ENCODE measurements at regions not wholly inside any gene's neighbourhood (a gene's known extent, or its start where the extent isn't known, plus 50 kb on each side); places are given as distances from the start of the nearest gene placed in this dataset.

GRCh38 chr4:128364565-128364964, 77.0 kb upstream of the PGRMC2 start:
- Histone ChIP-seq H3K27ac (ENCODE audit: low read length) (no peak overlapping the region), H3K4me1 (ENCODE audit: control insufficient read depth, insufficient read depth, low read length) (peaks cover 2% of the 10 kb centered on the region), H3K9me3 (ENCODE audit: control insufficient read depth, low read length) (no peaks in the 10 kb centered on the region), H3K4me3 (ENCODE audit: low read length) (no peak overlapping the region), H3K27me3 (ENCODE audit: control insufficient read depth, insufficient read depth) (no peaks in the 10 kb centered on the region)
- no peak for DNase-seq
- intact Hi-C loops (cut with DNase I) = no loop called here
- 86% methylated on average over 7 of the region's 7 CpGs for WGBS
- no peak for ATAC-seq

- DNase-seq (no peak), ATAC-seq (no peak)
- WGBS = 96% methylated on average over 6 of the region's 6 CpGs
- peaks cover 2% of the 10 kb centered on the region for H3K4me1 ChIP-seq (ENCODE audit: control insufficient read depth, insufficient read depth, low read length)
- intact Hi-C loops (cut with DNase I) = no loop called here
- no peaks in the 10 kb centered on the region for H3K27me3 ChIP-seq (ENCODE audit: control insufficient read depth, insufficient read depth)
- no peak overlapping the region for H3K27ac ChIP-seq (ENCODE audit: low read length)
- H3K9me3 ChIP-seq (ENCODE audit: control insufficient read depth, low read length) = no peaks in the 10 kb centered on the region
- no peak overlapping the region for H3K4me3 ChIP-seq (ENCODE audit: low read length)
Observed at GRCh38 chr4:128363966-128364365, 76.4 kb upstream of the PGRMC2 start.

GRCh38 chr4:128362760-128363159, 75.1 kb upstream of the PGRMC2 start:
- no peak for ATAC-seq

GRCh38 chr4:128359422-128359821, 71.8 kb upstream of the PGRMC2 start:
- DNase-seq (no peak), ATAC-seq (no peak)
- intact Hi-C loops (cut with DNase I) = no loop called here
- no peak overlapping the region for H3K4me3 ChIP-seq (ENCODE audit: low read length)
- WGBS = 97% methylated on average over 2 of the region's 2 CpGs
- peaks cover 6% of the 10 kb centered on the region for H3K4me1 ChIP-seq (ENCODE audit: control insufficient read depth, insufficient read depth, low read length)
- no peaks in the 10 kb centered on the region for H3K9me3 ChIP-seq (ENCODE audit: control insufficient read depth, low read length)
- H3K27me3 ChIP-seq (ENCODE audit: control insufficient read depth, insufficient read depth) = no peaks in the 10 kb centered on the region
- H3K27ac ChIP-seq (ENCODE audit: low read length) = no peak overlapping the region

More at GRCh38 chr4:128362760-128363159, 75.1 kb upstream of the PGRMC2 start:
- intact Hi-C loops (cut with DNase I) = no loop called here
- Histone ChIP-seq H3K27me3 (ENCODE audit: control insufficient read depth, insufficient read depth) (no peaks in the 10 kb centered on the region), H3K4me3 (ENCODE audit: low read length) (no peak overlapping the region), H3K9me3 (ENCODE audit: control insufficient read depth, low read length) (no peaks in the 10 kb centered on the region), H3K4me1 (ENCODE audit: control insufficient read depth, insufficient read depth, low read length) (peaks cover 2% of the 10 kb centered on the region), H3K27ac (ENCODE audit: low read length) (no peak overlapping the region)
- DNase-seq = no peak
- 94% methylated on average over 1 of the region's 1 CpG for WGBS

GRCh38 chr4:128358913-128359279, 71.3 kb upstream of the PGRMC2 start:
- Histone ChIP-seq H3K4me3 (ENCODE audit: low read length) (no peak overlapping the region), H3K27ac (ENCODE audit: low read length) (peak overlapping the region; percentile 65), H3K4me1 (ENCODE audit: control insufficient read depth, insufficient read depth, low read length) (peaks cover 10% of the 10 kb centered on the region), H3K9me3 (ENCODE audit: control insufficient read depth, low read length) (no peaks in the 10 kb centered on the region), H3K27me3 (ENCODE audit: control insufficient read depth, insufficient read depth) (no peaks in the 10 kb centered on the region)
- 29% methylated on average over 2 of the region's 2 CpGs for WGBS
- DNase-seq (no peak), ATAC-seq (no peak)
- intact Hi-C loops (cut with DNase I) = no loop called here

GRCh38 chr4:128358231-128358912, 70.8 kb upstream of the PGRMC2 start:
- Histone ChIP-seq H3K27ac (ENCODE audit: low read length) (peak overlapping the region; percentile 65), H3K9me3 (ENCODE audit: control insufficient read depth, low read length) (no peaks in the 10 kb centered on the region), H3K27me3 (ENCODE audit: control insufficient read depth, insufficient read depth) (no peaks in the 10 kb centered on the region), H3K4me1 (ENCODE audit: control insufficient read depth, insufficient read depth, low read length) (peaks cover 10% of the 10 kb centered on the region), H3K4me3 (ENCODE audit: low read length) (no peak overlapping the region)
- intact Hi-C loops (cut with DNase I) = no loop called here
- 45% methylated on average over 7 of the region's 7 CpGs for WGBS
- DNase-seq = no peak
- peak; percentile 80 to 88 for ATAC-seq

GRCh38 chr4:128357286-128357685, 69.7 kb upstream of the PGRMC2 start:
- DNase-seq (no peak), ATAC-seq (no peak)
- no peaks in the 10 kb centered on the region for H3K27me3 ChIP-seq (ENCODE audit: control insufficient read depth, insufficient read depth)
- peaks cover 10% of the 10 kb centered on the region for H3K4me1 ChIP-seq (ENCODE audit: control insufficient read depth, insufficient read depth, low read length)
- no peak overlapping the region for H3K27ac ChIP-seq (ENCODE audit: low read length)
- 49% methylated on average over 2 of the region's 2 CpGs for WGBS
- H3K4me3 ChIP-seq (ENCODE audit: low read length) = no peak overlapping the region
- no peaks in the 10 kb centered on the region for H3K9me3 ChIP-seq (ENCODE audit: control insufficient read depth, low read length)
- intact Hi-C loops (cut with DNase I) = no loop called here

- Histone ChIP-seq H3K9me3 (ENCODE audit: control insufficient read depth, low read length) (no peaks in the 10 kb centered on the region), H3K4me3 (ENCODE audit: low read length) (no peak overlapping the region), H3K27ac (ENCODE audit: low read length) (peak overlapping the region; percentile 61), H3K4me1 (ENCODE audit: control insufficient read depth, insufficient read depth, low read length) (peaks cover 10% of the 10 kb centered on the region), H3K27me3 (ENCODE audit: control insufficient read depth, insufficient read depth) (no peaks in the 10 kb centered on the region)
- ATAC-seq (peak; percentile 41 to 60), DNase-seq (peak; percentile 29 to 69 (median 56))
- intact Hi-C loops (cut with DNase I) = no loop called here
- 37% methylated on average over 4 of the region's 4 CpGs for WGBS
Observed at GRCh38 chr4:128355305-128355704, 67.7 kb upstream of the PGRMC2 start.

- Histone ChIP-seq H3K27me3 (ENCODE audit: control insufficient read depth, insufficient read depth) (no peaks in the 10 kb centered on the region), H3K9me3 (ENCODE audit: control insufficient read depth, low read length) (no peaks in the 10 kb centered on the region), H3K4me3 (ENCODE audit: low read length) (no peak overlapping the region), H3K4me1 (ENCODE audit: control insufficient read depth, insufficient read depth, low read length) (peaks cover 10% of the 10 kb centered on the region), H3K27ac (ENCODE audit: low read length) (no peak overlapping the region)
- ATAC-seq (peak; percentile 30 to 48), DNase-seq (peak; percentile 45 to 46 (median 45))
- intact Hi-C loops (cut with DNase I) = no loop called here
- WGBS = 39% methylated on average over 4 of the region's 4 CpGs
Observed at GRCh38 chr4:128354205-128354821, 66.7 kb upstream of the PGRMC2 start.

GRCh38 chr4:128353791-128354190, 66.2 kb upstream of the PGRMC2 start:
- Histone ChIP-seq H3K9me3 (ENCODE audit: control insufficient read depth, low read length) (no peaks in the 10 kb centered on the region), H3K27me3 (ENCODE audit: control insufficient read depth, insufficient read depth) (no peaks in the 10 kb centered on the region), H3K27ac (ENCODE audit: low read length) (no peak overlapping the region), H3K4me3 (ENCODE audit: low read length) (no peak overlapping the region), H3K4me1 (ENCODE audit: control insufficient read depth, insufficient read depth, low read length) (peaks cover 10% of the 10 kb centered on the region)
- DNase-seq (no peak), ATAC-seq (no peak)
- intact Hi-C loops (cut with DNase I) = no loop called here
- WGBS = 96% methylated on average over 3 of the region's 3 CpGs

- Histone ChIP-seq H3K4me1 (ENCODE audit: control insufficient read depth, insufficient read depth, low read length) (peaks cover 9% of the 10 kb centered on the region), H3K4me3 (ENCODE audit: low read length) (no peak overlapping the region), H3K27me3 (ENCODE audit: control insufficient read depth, insufficient read depth) (no peaks in the 10 kb centered on the region), H3K27ac (ENCODE audit: low read length) (no peak overlapping the region), H3K9me3 (ENCODE audit: control insufficient read depth, low read length) (no peaks in the 10 kb centered on the region)
- WGBS = 92% methylated on average over 1 of the region's 1 CpG
- intact Hi-C loops (cut with DNase I) = no loop called here
- ATAC-seq (no peak), DNase-seq (no peak)
Observed at GRCh38 chr4:128351502-128351901, 63.9 kb upstream of the PGRMC2 start.

Measured in right cardiac atrium (tissue), 5 donors.